ENCODE measurements at regions not wholly inside any gene's neighbourhood (a gene's known extent, or its start where the extent isn't known, plus 50 kb on each side); places are given as distances from the start of the nearest gene placed in this dataset.
"Not testable (repeated sequence)": the region's sequence is repeated elsewhere in the genome, so short reads cannot be mapped to it uniquely, and the experiment has no call there.

- WGBS (ENCODE audit: insufficient coverage, low lambda C conversion rate): no CpG with 5 or more reads among the region's 6 CpGs
- not testable (repeated sequence) for H3K4me3 ChIP-seq (ENCODE audit: low read length); H3K36me3 ChIP-seq (ENCODE audit: control insufficient read depth, insufficient read depth, low read length); H3K4me1 ChIP-seq (ENCODE audit: control insufficient read depth, insufficient read depth, low read length); H3K27ac ChIP-seq (ENCODE audit: low read length); H3K9me3 ChIP-seq (ENCODE audit: control insufficient read depth, low read depth, low read length); H3K27me3 ChIP-seq (ENCODE audit: control insufficient read depth, insufficient read depth, low read length); DNase-seq
These were observed 299.0 kb downstream of the ANAPC1 start for GRCh38 chr2:111584950-111585349.

- not testable (repeated sequence) for H3K27me3 ChIP-seq (ENCODE audit: control insufficient read depth, insufficient read depth, low read length); DNase-seq; H3K27ac ChIP-seq (ENCODE audit: low read length); H3K4me1 ChIP-seq (ENCODE audit: control insufficient read depth, insufficient read depth, low read length); H3K4me3 ChIP-seq (ENCODE audit: low read length); H3K36me3 ChIP-seq (ENCODE audit: control insufficient read depth, insufficient read depth, low read length); H3K9me3 ChIP-seq (ENCODE audit: control insufficient read depth, low read depth, low read length)
- WGBS (ENCODE audit: insufficient coverage, low lambda C conversion rate): no CpG with 5 or more reads among the region's 2 CpGs
These were observed 298.0 kb downstream of the ANAPC1 start for GRCh38 chr2:111586014-111586413.

- not testable (repeated sequence) for H3K36me3 ChIP-seq (ENCODE audit: control insufficient read depth, insufficient read depth, low read length); H3K4me1 ChIP-seq (ENCODE audit: control insufficient read depth, insufficient read depth, low read length); H3K9me3 ChIP-seq (ENCODE audit: control insufficient read depth, low read depth, low read length); H3K27me3 ChIP-seq (ENCODE audit: control insufficient read depth, insufficient read depth, low read length); H3K27ac ChIP-seq (ENCODE audit: low read length); DNase-seq; H3K4me3 ChIP-seq (ENCODE audit: low read length)
- WGBS (ENCODE audit: insufficient coverage, low lambda C conversion rate): no CpG with 5 or more reads among the region's 7 CpGs
These were observed 288.9 kb downstream of the ANAPC1 start for GRCh38 chr2:111595072-111595471.

GRCh38 chr2:111596808-111597705, 286.9 kb downstream of the ANAPC1 start:
- not testable (repeated sequence) for H3K4me3 ChIP-seq (ENCODE audit: low read length); H3K27ac ChIP-seq (ENCODE audit: low read length); DNase-seq; H3K36me3 ChIP-seq (ENCODE audit: control insufficient read depth, insufficient read depth, low read length); H3K4me1 ChIP-seq (ENCODE audit: control insufficient read depth, insufficient read depth, low read length); H3K9me3 ChIP-seq (ENCODE audit: control insufficient read depth, low read depth, low read length); H3K27me3 ChIP-seq (ENCODE audit: control insufficient read depth, insufficient read depth, low read length)
- no CpG with 5 or more reads among the region's 4 CpGs for WGBS (ENCODE audit: insufficient coverage, low lambda C conversion rate)

GRCh38 chr2:111598944-111599343, 285.0 kb downstream of the ANAPC1 start:
- H3K36me3 ChIP-seq (ENCODE audit: control insufficient read depth, insufficient read depth, low read length); DNase-seq; H3K4me3 ChIP-seq (ENCODE audit: low read length); H3K27ac ChIP-seq (ENCODE audit: low read length); H3K4me1 ChIP-seq (ENCODE audit: control insufficient read depth, insufficient read depth, low read length); H3K27me3 ChIP-seq (ENCODE audit: control insufficient read depth, insufficient read depth, low read length); H3K9me3 ChIP-seq (ENCODE audit: control insufficient read depth, low read depth, low read length): not testable (repeated sequence)
- no CpG with 5 or more reads among the region's 2 CpGs for WGBS (ENCODE audit: insufficient coverage, low lambda C conversion rate)

- not testable (repeated sequence) for H3K4me1 ChIP-seq (ENCODE audit: control insufficient read depth, insufficient read depth, low read length); H3K27ac ChIP-seq (ENCODE audit: low read length); H3K36me3 ChIP-seq (ENCODE audit: control insufficient read depth, insufficient read depth, low read length); H3K27me3 ChIP-seq (ENCODE audit: control insufficient read depth, insufficient read depth, low read length); H3K4me3 ChIP-seq (ENCODE audit: low read length); H3K9me3 ChIP-seq (ENCODE audit: control insufficient read depth, low read depth, low read length); DNase-seq
- no CpG with 5 or more reads among the region's 7 CpGs for WGBS (ENCODE audit: insufficient coverage, low lambda C conversion rate)
These were observed 281.7 kb downstream of the ANAPC1 start for GRCh38 chr2:111602259-111602658.

- not testable (repeated sequence) for DNase-seq; H3K27ac ChIP-seq (ENCODE audit: low read length); H3K4me3 ChIP-seq (ENCODE audit: low read length); H3K36me3 ChIP-seq (ENCODE audit: control insufficient read depth, insufficient read depth, low read length); H3K4me1 ChIP-seq (ENCODE audit: control insufficient read depth, insufficient read depth, low read length); H3K27me3 ChIP-seq (ENCODE audit: control insufficient read depth, insufficient read depth, low read length); H3K9me3 ChIP-seq (ENCODE audit: control insufficient read depth, low read depth, low read length)
- no CpG with 5 or more reads among the region's 11 CpGs for WGBS (ENCODE audit: insufficient coverage, low lambda C conversion rate)
These were observed 278.2 kb downstream of the ANAPC1 start for GRCh38 chr2:111605798-111606197.

- H3K9me3 ChIP-seq (ENCODE audit: control insufficient read depth, low read depth, low read length); H3K36me3 ChIP-seq (ENCODE audit: control insufficient read depth, insufficient read depth, low read length); H3K27ac ChIP-seq (ENCODE audit: low read length); H3K4me3 ChIP-seq (ENCODE audit: low read length); H3K4me1 ChIP-seq (ENCODE audit: control insufficient read depth, insufficient read depth, low read length); H3K27me3 ChIP-seq (ENCODE audit: control insufficient read depth, insufficient read depth, low read length); DNase-seq: not testable (repeated sequence)
- no CpG with 5 or more reads among the region's 1 CpG for WGBS (ENCODE audit: insufficient coverage, low lambda C conversion rate)
These were observed 277.4 kb downstream of the ANAPC1 start for GRCh38 chr2:111606632-111607031.

- DNase-seq; H3K4me3 ChIP-seq (ENCODE audit: low read length); H3K4me1 ChIP-seq (ENCODE audit: control insufficient read depth, insufficient read depth, low read length); H3K36me3 ChIP-seq (ENCODE audit: control insufficient read depth, insufficient read depth, low read length); H3K27ac ChIP-seq (ENCODE audit: low read length); H3K27me3 ChIP-seq (ENCODE audit: control insufficient read depth, insufficient read depth, low read length); H3K9me3 ChIP-seq (ENCODE audit: control insufficient read depth, low read depth, low read length): not testable (repeated sequence)
- no CpG with 5 or more reads among the region's 5 CpGs for WGBS (ENCODE audit: insufficient coverage, low lambda C conversion rate)
These were observed 274.7 kb downstream of the ANAPC1 start for GRCh38 chr2:111609146-111609844.

GRCh38 chr2:111610035-111610434, 274.0 kb downstream of the ANAPC1 start:
- not testable (repeated sequence) for H3K9me3 ChIP-seq (ENCODE audit: control insufficient read depth, low read depth, low read length); H3K4me3 ChIP-seq (ENCODE audit: low read length); H3K4me1 ChIP-seq (ENCODE audit: control insufficient read depth, insufficient read depth, low read length); H3K27me3 ChIP-seq (ENCODE audit: control insufficient read depth, insufficient read depth, low read length); H3K27ac ChIP-seq (ENCODE audit: low read length); H3K36me3 ChIP-seq (ENCODE audit: control insufficient read depth, insufficient read depth, low read length); DNase-seq
- WGBS (ENCODE audit: insufficient coverage, low lambda C conversion rate): no CpG with 5 or more reads among the region's 2 CpGs
